Smooth muscle cell (in vitro differentiated cells): ENCODE measurements at regions not wholly inside any gene's neighbourhood (a gene's known extent, or its start where the extent isn't known, plus 50 kb on each side); places are given as distances from the start of the nearest gene placed in this dataset.
"Not testable (repeated sequence)": the region's sequence is repeated elsewhere in the genome, so short reads cannot be mapped to it uniquely, and the experiment has no call there.

Source experiments
- DNase-seq: peaks from one replicate; lab custom pipeline; 2025; ENCODE audit not compliant: unreplicated experiment; lab: John Stamatoyannopoulos, UW
- H2AFZ ChIP-seq: fragments of 200-600 bp; sonication (generic); 2 replicates; pipeline ENCODE4 v1.6.0; 2016; ENCODE audit warnings: antibody characterized with exemption, low read depth, mild to moderate bottlenecking
- H3F3A ChIP-seq: fragments of 200-600 bp; sonication (generic); 2 replicates; pipeline ENCODE4 v1.6.0; 2017; ENCODE audit warnings: antibody characterized with exemption, low read depth
- H3K27ac ChIP-seq: fragments of 200-600 bp; sonication (generic); 2 replicates; pipeline ENCODE4 v1.5.1; 2016; ENCODE audit warnings: low read depth, mild to moderate bottlenecking
- H3K27me3 ChIP-seq: fragments of 200-600 bp; sonication (generic); 2 replicates; pipeline ENCODE4 v1.6.1; 2016; ENCODE audit warnings: low read depth, mild to moderate bottlenecking
- H3K36me3 ChIP-seq: fragments of 200-600 bp; sonication (generic); 2 replicates; pipeline ENCODE4 v1.5.1; 2016; ENCODE audit warnings: low read depth
- H3K4me1 ChIP-seq: fragments of 200-600 bp; sonication (generic); 2 replicates; pipeline ENCODE4 v1.5.1; 2016; ENCODE audit warnings: low read depth
- H3K4me2 ChIP-seq: fragments of 200-600 bp; sonication (generic); 2 replicates; pipeline ENCODE4 v1.6.0; 2016; ENCODE audit warnings: mild to moderate bottlenecking
- H3K4me3 ChIP-seq: fragments of 200-600 bp; sonication (generic); 2 replicates; pipeline ENCODE4 v1.5.1; 2016; ENCODE audit warnings: mild to moderate bottlenecking
- H3K79me2 ChIP-seq: fragments of 200-600 bp; sonication (generic); 2 replicates; pipeline ENCODE4 v1.6.0; 2016; ENCODE audit warnings: low read depth, mild to moderate bottlenecking
- H3K9ac ChIP-seq: fragments of 200-600 bp; sonication (generic); 2 replicates; pipeline ENCODE4 v1.6.0; 2016; ENCODE audit warnings: low read depth
- H3K9me3 ChIP-seq: fragments of 200-600 bp; sonication (generic); replicated peaks from 2 replicates; pipeline ENCODE4 v1.5.1; 2016; ENCODE audit warnings: low read depth
- H4K20me1 ChIP-seq: fragments of 200-600 bp; sonication (generic); 2 replicates; pipeline ENCODE4 v1.6.0; 2016; ENCODE audit warnings: low read depth
- WGBS: methylation state at CpG from one replicate; pipeline ENCODE4 v1.1.7; 2016; ENCODE audit warnings: low lambda C conversion rate; 5-methylcytosine and 5-hydroxymethylcytosine counted together
- TF ChIP-seq, protein P1 (sequence below): fragments of 200-600 bp; sonication (generic); IDR thresholded peaks from 2 replicates; pipeline ENCODE4 v1.5.1; 2017; ENCODE audit warnings: borderline replicate concordance, mild to moderate bottlenecking, antibody characterized with exemption; ENCODE audit not compliant: insufficient read depth, poor library complexity, severe bottlenecking

DNA sequence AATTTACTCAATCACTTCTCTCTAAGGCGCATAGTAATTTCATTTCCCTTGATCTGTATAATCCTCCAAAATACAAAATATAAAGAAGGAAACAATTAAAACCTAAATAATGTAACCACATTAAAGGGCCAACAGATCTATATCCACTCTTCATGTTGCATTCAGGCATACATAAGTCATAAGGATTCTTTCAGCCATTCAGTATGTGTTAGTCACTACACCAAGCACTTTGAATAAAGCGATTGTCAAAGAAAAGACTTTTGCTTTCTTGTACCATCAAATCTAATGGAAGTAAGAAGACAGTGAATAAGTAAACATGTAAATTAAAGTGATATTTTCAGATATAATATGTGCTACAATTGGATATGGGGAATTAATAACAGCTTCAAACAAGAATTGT lies 569.2 kb upstream of the PTPRD start:
- H3K4me3 ChIP-seq: no peak overlapping the region
- no peaks in the 10 kb centered on the region for H3K27me3 ChIP-seq

DNA sequence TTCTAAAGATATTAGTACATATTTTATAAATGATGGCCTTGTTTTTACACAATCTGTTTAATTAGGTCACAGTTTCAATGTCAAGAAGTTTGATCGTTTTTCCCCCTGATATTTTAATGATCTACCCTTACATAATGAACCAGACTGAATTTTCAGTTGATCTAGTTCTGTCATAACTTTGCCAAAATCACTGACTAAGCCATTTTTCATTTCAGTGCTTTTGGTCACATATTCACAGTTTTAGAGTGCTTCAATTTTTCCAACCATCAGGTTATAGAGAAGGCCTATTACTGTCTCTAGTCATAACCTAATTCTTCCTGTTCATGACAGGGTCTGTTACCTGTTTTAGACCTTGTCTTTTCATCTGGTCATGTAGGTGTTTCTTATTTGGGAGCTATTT lies 577.9 kb upstream of the PTPRD start:
- DNase-seq: no peak
- Histone ChIP-seq H3K27ac (no peak overlapping the region), H3K4me2 (no peak overlapping the region), H4K20me1 (no peaks in the 10 kb centered on the region), H3K4me1 (no peaks in the 10 kb centered on the region), H2AFZ (no peak overlapping the region), H3K4me3 (no peak overlapping the region), H3K79me2 (no peaks in the 10 kb centered on the region), H3K9me3 (no peaks in the 10 kb centered on the region), H3K36me3 (no peaks in the 10 kb centered on the region), H3K27me3 (no peaks in the 10 kb centered on the region), H3F3A (no peaks in the 10 kb centered on the region), H3K9ac (no peak overlapping the region)
- TF ChIP-seq, protein P1, sequence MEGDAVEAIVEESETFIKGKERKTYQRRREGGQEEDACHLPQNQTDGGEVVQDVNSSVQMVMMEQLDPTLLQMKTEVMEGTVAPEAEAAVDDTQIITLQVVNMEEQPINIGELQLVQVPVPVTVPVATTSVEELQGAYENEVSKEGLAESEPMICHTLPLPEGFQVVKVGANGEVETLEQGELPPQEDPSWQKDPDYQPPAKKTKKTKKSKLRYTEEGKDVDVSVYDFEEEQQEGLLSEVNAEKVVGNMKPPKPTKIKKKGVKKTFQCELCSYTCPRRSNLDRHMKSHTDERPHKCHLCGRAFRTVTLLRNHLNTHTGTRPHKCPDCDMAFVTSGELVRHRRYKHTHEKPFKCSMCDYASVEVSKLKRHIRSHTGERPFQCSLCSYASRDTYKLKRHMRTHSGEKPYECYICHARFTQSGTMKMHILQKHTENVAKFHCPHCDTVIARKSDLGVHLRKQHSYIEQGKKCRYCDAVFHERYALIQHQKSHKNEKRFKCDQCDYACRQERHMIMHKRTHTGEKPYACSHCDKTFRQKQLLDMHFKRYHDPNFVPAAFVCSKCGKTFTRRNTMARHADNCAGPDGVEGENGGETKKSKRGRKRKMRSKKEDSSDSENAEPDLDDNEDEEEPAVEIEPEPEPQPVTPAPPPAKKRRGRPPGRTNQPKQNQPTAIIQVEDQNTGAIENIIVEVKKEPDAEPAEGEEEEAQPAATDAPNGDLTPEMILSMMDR: no peak
- WGBS: 89% methylated on average over 1 of the region's 1 CpG

More for the DNA sequence above, 569.2 kb upstream of the PTPRD start:
- peak overlapping the region; percentile 68 for H3K27ac ChIP-seq
- no peaks in the 10 kb centered on the region for H3K9me3 ChIP-seq
- peak overlapping the region; percentile 58 for H3K4me2 ChIP-seq
- H3K36me3 ChIP-seq: no peaks in the 10 kb centered on the region
- H3K4me1 ChIP-seq: peaks cover 4% of the 10 kb centered on the region
- TF ChIP-seq, protein P1: no peak
- H2AFZ ChIP-seq: peak overlapping the region; percentile 31
- H3F3A ChIP-seq: no peaks in the 10 kb centered on the region
- H3K79me2 ChIP-seq: no peaks in the 10 kb centered on the region
- DNase-seq: no peak
- H3K9ac ChIP-seq: no peak overlapping the region
- WGBS: 50% methylated on average over 2 of the region's 2 CpGs
- H4K20me1 ChIP-seq: no peaks in the 10 kb centered on the region

DNA sequence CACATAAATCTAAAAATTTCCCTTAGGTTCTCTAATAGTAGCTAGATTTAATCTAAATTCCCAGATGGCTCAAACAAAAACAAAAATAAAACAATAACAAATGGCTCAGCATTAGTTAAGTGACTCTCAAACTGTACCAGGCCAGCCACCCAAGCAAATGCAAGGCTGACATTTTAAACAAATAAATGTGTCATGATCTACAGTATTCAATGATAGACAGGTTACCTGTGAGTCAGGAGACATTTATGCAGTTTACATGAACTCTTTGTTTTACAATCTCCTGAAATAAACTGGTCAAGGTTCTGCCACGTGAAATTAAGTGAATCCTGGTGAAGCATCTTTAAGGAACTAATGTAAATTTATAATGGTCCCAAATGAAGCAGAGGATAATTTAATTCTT lies 580.2 kb upstream of the PTPRD start:
- H2AFZ ChIP-seq: peak overlapping the region; percentile 20
- H3K27ac ChIP-seq: no peak overlapping the region
- H3K9ac ChIP-seq: no peak overlapping the region
- H4K20me1 ChIP-seq: no peaks in the 10 kb centered on the region
- H3K27me3 ChIP-seq: no peaks in the 10 kb centered on the region
- H3K4me3 ChIP-seq: no peak overlapping the region
- no peak overlapping the region for H3K4me2 ChIP-seq
- TF ChIP-seq, protein P1: no peak
- H3K9me3 ChIP-seq: no peaks in the 10 kb centered on the region
- no peak for DNase-seq
- no peaks in the 10 kb centered on the region for H3K36me3 ChIP-seq
- no peaks in the 10 kb centered on the region for H3K79me2 ChIP-seq
- H3K4me1 ChIP-seq: no peaks in the 10 kb centered on the region
- no peaks in the 10 kb centered on the region for H3F3A ChIP-seq
- 68% methylated on average over 1 of the region's 1 CpG for WGBS

DNA sequence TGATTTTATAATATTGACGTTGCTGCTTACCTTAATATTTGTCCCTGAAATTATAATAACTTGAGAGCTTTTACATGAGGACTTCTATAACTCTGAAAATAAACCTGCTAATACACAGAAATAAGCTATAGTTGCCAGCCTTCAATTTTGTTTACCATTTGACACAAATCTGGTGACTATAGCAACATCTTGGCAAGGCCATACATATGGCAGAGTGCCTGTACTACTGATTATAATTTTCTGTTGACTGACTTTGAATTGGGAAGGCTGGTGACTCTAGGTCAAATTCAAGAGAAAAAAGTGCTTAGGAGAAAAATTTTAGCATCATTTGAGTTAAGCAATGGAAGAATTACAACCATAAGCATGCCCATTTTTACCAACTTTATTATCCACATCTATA lies 581.4 kb upstream of the PTPRD start:
- Histone ChIP-seq H3K4me3 (no peak overlapping the region), H4K20me1 (no peaks in the 10 kb centered on the region), H3K4me2 (no peak overlapping the region), H3K27ac (no peak overlapping the region), H3K9ac (no peak overlapping the region), H2AFZ (no peak overlapping the region), H3K79me2 (no peaks in the 10 kb centered on the region), H3F3A (no peaks in the 10 kb centered on the region), H3K4me1 (no peaks in the 10 kb centered on the region), H3K27me3 (no peaks in the 10 kb centered on the region), H3K36me3 (no peaks in the 10 kb centered on the region), H3K9me3 (no peaks in the 10 kb centered on the region)
- TF ChIP-seq, protein P1: no peak
- 93% methylated on average over 1 of the region's 1 CpG for WGBS
- no peak for DNase-seq

DNA sequence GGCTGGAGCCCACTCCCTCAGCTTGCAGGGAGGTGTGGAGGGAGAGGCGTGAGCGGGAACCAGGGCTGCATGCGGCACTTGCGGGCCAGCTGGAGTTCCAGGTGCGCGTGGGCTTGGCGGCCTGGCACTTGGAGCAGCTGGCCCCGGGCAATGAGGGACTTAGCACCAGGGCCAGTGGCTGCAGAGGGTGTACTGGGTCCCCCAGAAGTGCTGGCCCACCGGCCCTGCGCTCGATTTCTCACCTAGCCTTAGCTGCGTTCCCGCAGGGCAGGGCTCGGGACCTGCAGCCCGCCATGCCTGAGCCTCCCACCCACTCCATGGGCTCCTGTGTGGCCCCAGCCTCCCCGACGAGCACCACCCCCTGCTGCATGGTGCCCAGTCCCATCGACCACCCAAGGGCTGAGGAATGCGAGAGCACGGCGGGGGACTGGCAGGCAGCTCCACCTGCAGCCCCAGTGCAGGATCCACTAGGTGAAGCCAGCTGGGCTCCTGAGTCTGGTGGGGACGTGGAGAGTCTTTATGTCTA lies 584.1 kb upstream of the PTPRD start:
- not testable (repeated sequence) for H3K4me3 ChIP-seq, H3K27ac ChIP-seq, H3K27me3 ChIP-seq, H3F3A ChIP-seq, H3K4me1 ChIP-seq, DNase-seq, H3K9ac ChIP-seq, H3K36me3 ChIP-seq, H3K4me2 ChIP-seq, H2AFZ ChIP-seq, H4K20me1 ChIP-seq, H3K9me3 ChIP-seq, H3K79me2 ChIP-seq
- 95% methylated on average over 22 of the region's 22 CpGs for WGBS
